PC-9 (cell line): ENCODE measurements at regions not wholly inside any gene's neighbourhood (a gene's known extent, or its start where the extent isn't known, plus 50 kb on each side); places are given as distances from the start of the nearest gene placed in this dataset.
A peak's percentile ranks its signal among the peaks of the same experiment; 100 is the strongest.

Source experiments
- BruUV-seq: library from RNA; stranded (reverse); fragments of 400-500 nt; replicated peaks from 2 replicates; lab custom pipeline; 2021; lab: Mats Ljungman, UMichigan
- CTCF ChIA-PET: fragments of 300-600 bp; sonication (Branson Sonifier 250); formaldehyde crosslinking; loops from one replicate; lab custom pipeline; 2022; ENCODE audit warnings: antibody characterized with exemption; lab: Charles Lee
- POLR2A ChIA-PET: fragments of 300-600 bp; sonication (Branson Sonifier 250); formaldehyde crosslinking; loops from one replicate; lab custom pipeline; 2022; ENCODE audit warnings: antibody characterized with exemption; ENCODE audit not compliant: unreplicated experiment; lab: Charles Lee
- DNase-seq, 2 experiments: peaks; one replicate each; pipeline versions ENCODE4 v3.0.0 to v3.0.0-alpha.2; 2015 to 2022; ENCODE audit warnings: mixed read lengths in 1 of 2
- H2AFZ ChIP-seq: fragments of 200-600 bp; sonication (generic); 2 replicates; pipeline ENCODE4 v1.8.1; 2017; ENCODE audit warnings: antibody characterized with exemption
- H3F3A ChIP-seq: fragments of 200-600 bp; sonication (generic); 2 replicates; pipeline ENCODE4 v1.8.1; 2017; ENCODE audit warnings: antibody characterized with exemption, mild to moderate bottlenecking, low read depth; ENCODE audit not compliant: insufficient read depth
- H3K27ac ChIP-seq: fragments of 200-600 bp; sonication (generic); 2 replicates; pipeline ENCODE4 v1.6.1; 2016; ENCODE audit warnings: mixed run types
- H3K27me3 ChIP-seq: fragments of 200-600 bp; sonication (generic); 2 replicates; pipeline ENCODE4 v1.6.1; 2016; ENCODE audit warnings: low read depth, mixed run types; ENCODE audit not compliant: insufficient read depth
- H3K36me3 ChIP-seq: fragments of 200-600 bp; sonication (generic); 2 replicates; pipeline ENCODE4 v1.6.1; 2016; ENCODE audit warnings: low read depth, mixed run types
- H3K4me1 ChIP-seq: fragments of 200-600 bp; sonication (generic); replicated peaks from 2 replicates; pipeline ENCODE4 v1.6.1; 2016; ENCODE audit warnings: mixed run types; ENCODE audit not compliant: insufficient read depth
- H3K4me2 ChIP-seq: fragments of 200-600 bp; sonication (generic); 2 replicates; pipeline ENCODE4 v1.6.1; 2017; ENCODE audit warnings: mixed run types
- H3K4me3 ChIP-seq: fragments of 200-600 bp; sonication (generic); 2 replicates; pipeline ENCODE4 v1.6.1; 2016; ENCODE audit warnings: mixed run types
- H3K79me2 ChIP-seq: fragments of 200-600 bp; sonication (generic); 2 replicates; pipeline ENCODE4 v1.6.1; 2017; ENCODE audit warnings: low read depth, mixed run types
- H3K9me2 ChIP-seq: fragments of 200-600 bp; sonication (generic); 2 replicates; pipeline ENCODE4 v1.8.1; 2017; ENCODE audit warnings: mild to moderate bottlenecking; ENCODE audit not compliant: insufficient read depth
- H3K9me3 ChIP-seq: fragments of 200-600 bp; sonication (generic); 2 replicates; pipeline ENCODE4 v1.8.1; 2016; ENCODE audit warnings: low read depth; ENCODE audit not compliant: insufficient read depth
- H4K20me1 ChIP-seq: fragments of 200-600 bp; sonication (generic); 2 replicates; pipeline ENCODE4 v1.8.1; 2017; ENCODE audit not compliant: insufficient read depth
- EZH2 ChIP-seq: fragments of 200-600 bp; sonication (generic); IDR thresholded peaks from 2 replicates; pipeline ENCODE4 v1.8.0; 2017; ENCODE audit warnings: antibody characterized with exemption, low read depth
- intact Hi-C: fragments of 100-400 bp; cut with micrococcal nuclease; formaldehyde crosslinking; loops from one replicate; pipeline ENCODE4 v1.10.0; 2022; ENCODE audit not compliant: unreplicated experiment
- TF ChIP-seq, protein P1 (sequence below): fragments of 200-600 bp; sonication (generic); conservative IDR thresholded peaks from 2 replicates; pipeline ENCODE4 v1.6.1; 2017; ENCODE audit warnings: mixed run types, antibody characterized with exemption, mild to moderate bottlenecking, moderate library complexity

DNA sequence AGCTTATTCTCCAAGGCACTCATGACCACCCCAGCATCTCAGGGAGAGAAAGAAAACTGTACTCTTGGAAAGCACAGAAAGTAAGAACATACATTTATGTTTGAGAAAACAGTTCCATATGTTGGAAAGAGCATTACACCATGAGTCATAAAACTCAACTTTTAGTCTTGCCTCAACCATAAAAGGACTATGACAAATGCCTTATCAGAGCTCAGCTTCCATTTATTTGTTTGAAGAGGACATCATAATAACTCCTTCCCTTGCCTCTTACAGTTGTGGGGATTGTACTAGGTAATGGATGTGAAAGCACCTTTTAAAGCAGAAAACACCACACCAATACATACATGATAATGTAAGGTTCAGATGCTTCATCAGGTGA is 370.8 kb downstream of the LNPK start:
- Histone ChIP-seq H3F3A (no peaks in the 10 kb centered on the region), H3K36me3 (no peaks in the 10 kb centered on the region), H3K9me3 (no peaks in the 10 kb centered on the region), H2AFZ (no peak overlapping the region), H3K27me3 (peaks cover 12% of the 10 kb centered on the region), H3K4me3 (no peak overlapping the region), H3K27ac (no peak overlapping the region), H3K79me2 (no peaks in the 10 kb centered on the region), H4K20me1 (no peaks in the 10 kb centered on the region), H3K4me2 (no peak overlapping the region), H3K4me1 (no peaks in the 10 kb centered on the region), H3K9me2 (no peaks in the 10 kb centered on the region)
- no TSS peak for BruUV-seq
- intact Hi-C loops, result no loop called here
- POLR2A ChIA-PET, result interaction anchor here (0.7 kb wide), 1 partner anchor 10 kb away, joined by 7 read pairs; no protein-coding TSS in a partner anchor
- no peak for DNase-seq
- TF ChIP-seq, protein P1, sequence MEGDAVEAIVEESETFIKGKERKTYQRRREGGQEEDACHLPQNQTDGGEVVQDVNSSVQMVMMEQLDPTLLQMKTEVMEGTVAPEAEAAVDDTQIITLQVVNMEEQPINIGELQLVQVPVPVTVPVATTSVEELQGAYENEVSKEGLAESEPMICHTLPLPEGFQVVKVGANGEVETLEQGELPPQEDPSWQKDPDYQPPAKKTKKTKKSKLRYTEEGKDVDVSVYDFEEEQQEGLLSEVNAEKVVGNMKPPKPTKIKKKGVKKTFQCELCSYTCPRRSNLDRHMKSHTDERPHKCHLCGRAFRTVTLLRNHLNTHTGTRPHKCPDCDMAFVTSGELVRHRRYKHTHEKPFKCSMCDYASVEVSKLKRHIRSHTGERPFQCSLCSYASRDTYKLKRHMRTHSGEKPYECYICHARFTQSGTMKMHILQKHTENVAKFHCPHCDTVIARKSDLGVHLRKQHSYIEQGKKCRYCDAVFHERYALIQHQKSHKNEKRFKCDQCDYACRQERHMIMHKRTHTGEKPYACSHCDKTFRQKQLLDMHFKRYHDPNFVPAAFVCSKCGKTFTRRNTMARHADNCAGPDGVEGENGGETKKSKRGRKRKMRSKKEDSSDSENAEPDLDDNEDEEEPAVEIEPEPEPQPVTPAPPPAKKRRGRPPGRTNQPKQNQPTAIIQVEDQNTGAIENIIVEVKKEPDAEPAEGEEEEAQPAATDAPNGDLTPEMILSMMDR, result no peak
- no peak for TF ChIP-seq EZH2
- CTCF ChIA-PET, result no interaction called here

DNA sequence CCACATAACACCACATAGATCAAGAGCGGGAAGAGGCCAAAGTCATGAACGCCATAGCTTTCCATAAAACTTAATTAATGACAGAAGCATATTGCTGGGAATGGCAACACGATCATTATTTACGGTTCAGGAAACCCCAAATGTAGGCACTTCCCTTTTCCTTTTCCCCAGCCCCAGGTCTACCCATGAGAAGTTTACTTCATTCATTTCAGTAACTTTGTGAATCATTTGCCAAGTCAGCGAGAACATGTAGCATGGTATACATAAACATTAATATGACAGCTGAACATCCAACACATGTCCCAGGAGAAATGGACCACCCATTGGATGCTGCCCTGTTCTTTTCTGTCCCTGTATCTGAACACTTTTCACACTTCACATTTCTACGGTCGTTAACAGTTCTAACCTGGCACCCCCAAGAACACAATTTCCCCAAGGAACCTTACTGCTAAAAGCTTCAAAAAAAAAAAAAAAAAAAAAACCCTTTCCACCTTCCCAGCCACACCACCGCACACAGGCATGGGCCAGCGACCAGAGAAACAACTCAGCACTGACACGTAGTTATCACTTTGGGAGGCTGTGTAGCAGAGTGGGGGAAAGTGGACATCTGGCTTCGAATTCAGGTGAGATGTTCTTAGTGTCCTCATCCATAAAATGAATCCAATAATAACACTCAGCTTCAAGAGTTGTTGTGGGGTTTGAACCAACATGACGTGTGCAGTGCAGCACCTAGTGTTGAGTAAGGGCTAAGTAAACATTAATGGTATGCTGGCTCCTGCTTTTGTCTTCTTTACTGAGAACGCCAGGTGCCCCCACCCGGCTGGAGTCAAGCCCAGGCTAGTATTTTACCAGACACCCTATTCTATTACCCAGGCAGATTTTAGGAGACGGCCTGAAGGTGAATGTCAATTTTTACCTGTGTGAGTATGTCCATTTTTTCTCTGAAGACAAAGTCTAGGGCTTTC is 371.5 kb downstream of the LNPK start:
- peaks cover 16% of the 10 kb centered on the region for H3K27me3 ChIP-seq
- DNase-seq, result no peak
- H3K79me2 ChIP-seq, result no peaks in the 10 kb centered on the region
- no peaks in the 10 kb centered on the region for H3K36me3 ChIP-seq
- TF ChIP-seq, protein P1, result no peak
- TF ChIP-seq EZH2, result no peak
- no TSS peak for BruUV-seq
- H3K4me3 ChIP-seq, result no peak overlapping the region
- H3K27ac ChIP-seq, result no peak overlapping the region
- H2AFZ ChIP-seq, result 0 out of 2 replicates have a peak overlapping the region, but pooled peaks have one; percentile 3
- intact Hi-C loops, result no loop called here
- CTCF ChIA-PET, result no interaction called here
- H3K4me2 ChIP-seq, result no peak overlapping the region
- H4K20me1 ChIP-seq, result no peaks in the 10 kb centered on the region
- H3F3A ChIP-seq, result no peaks in the 10 kb centered on the region
- H3K9me3 ChIP-seq, result no peaks in the 10 kb centered on the region
- no peaks in the 10 kb centered on the region for H3K4me1 ChIP-seq
- no peaks in the 10 kb centered on the region for H3K9me2 ChIP-seq
- POLR2A ChIA-PET, result no interaction called here

DNA sequence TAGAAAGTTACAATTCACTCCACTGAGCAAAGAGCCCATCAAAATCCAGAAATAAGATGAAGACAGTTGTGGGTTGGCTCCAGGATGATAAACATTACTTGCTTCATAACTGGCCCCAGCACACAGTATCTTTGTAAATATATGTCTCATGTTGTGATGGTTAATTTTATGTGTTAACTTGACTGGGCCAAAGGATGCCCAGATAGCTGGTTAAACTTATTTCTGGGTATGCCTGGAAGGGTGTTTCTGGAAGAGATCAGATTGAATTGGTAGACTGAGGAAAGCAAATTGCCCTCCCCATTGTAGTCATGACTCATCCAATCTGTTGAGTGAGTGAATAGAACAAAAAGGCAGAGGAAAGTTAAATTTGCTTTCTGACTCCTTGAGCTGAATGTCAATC is 373.8 kb downstream of the LNPK start:
- Histone ChIP-seq H3K27ac (no peak overlapping the region), H2AFZ (no peak overlapping the region), H3F3A (no peaks in the 10 kb centered on the region), H3K27me3 (peaks cover 31% of the 10 kb centered on the region), H4K20me1 (no peaks in the 10 kb centered on the region), H3K9me3 (no peaks in the 10 kb centered on the region), H3K4me2 (no peak overlapping the region), H3K4me1 (no peaks in the 10 kb centered on the region), H3K9me2 (no peaks in the 10 kb centered on the region), H3K4me3 (no peak overlapping the region), H3K36me3 (no peaks in the 10 kb centered on the region), H3K79me2 (no peaks in the 10 kb centered on the region)
- DNase-seq, result no peak
- ChIA-PET POLR2A (no interaction called here), CTCF (no interaction called here)
- intact Hi-C loops, result no loop called here
- BruUV-seq, result no TSS peak
- TF ChIP-seq, protein P1, result no peak
- no peak for TF ChIP-seq EZH2
